Right cardiac atrium (tissue), 5 donors: ENCODE measurements at regions not wholly inside any gene's neighbourhood (a gene's known extent, or its start where the extent isn't known, plus 50 kb on each side); places are given as distances from the start of the nearest gene placed in this dataset.
"Not testable (repeated sequence)": the region's sequence is repeated elsewhere in the genome, so short reads cannot be mapped to it uniquely, and the experiment has no call there.

Experiments used
- ATAC-seq, 2 donors: fragments of 200-7000 bp; cut with Tn5 transposase; one replicate each; pipeline versions ENCODE4 v1.8.0 to v1.9.1; 2020; ENCODE audit warnings: moderate library complexity in 2 of 2, mild to moderate bottlenecking in 1 of 2
- DNase-seq, 3 donors: peaks; one replicate each; pipeline ENCODE4 v3.0.0-alpha.2; 2020
- H3K27ac ChIP-seq: one replicate; pipeline ENCODE4 v1.5.1; 2013; ENCODE audit warnings: mild to moderate bottlenecking, low read length, control low read depth, moderate library complexity
- H3K27me3 ChIP-seq: one replicate; pipeline ENCODE4 v1.6.1; 2013; ENCODE audit not compliant: control insufficient read depth, insufficient read depth
- H3K4me1 ChIP-seq: one replicate; pipeline ENCODE4 v1.6.1; 2013; ENCODE audit warnings: low read length; ENCODE audit not compliant: control insufficient read depth, insufficient read depth
- H3K4me3 ChIP-seq: one replicate; pipeline ENCODE4 v1.5.1; 2013; ENCODE audit warnings: low read length, control low read depth
- H3K9me3 ChIP-seq: one replicate; pipeline ENCODE4 v1.6.1; 2013; ENCODE audit warnings: low read length; ENCODE audit not compliant: control insufficient read depth
- WGBS: extraction: QIAGEN DNeasy Blood & Tissue Kit; methylation state at CpG from one replicate; pipeline ENCODE4 v1.1.7; 2013; 5-methylcytosine and 5-hydroxymethylcytosine counted together
- intact Hi-C, 4 donors: fragments of 100-400 bp; cut with DNase I; formaldehyde crosslinking; loops; one replicate each; pipeline versions ENCODE4 v1.11.0 to v1.14.0; 2022 to 2023
- donor health status: healthy with polysubstance abuse.
- donor health status: DM: no; HTN: yes; CAD: no.
- donor health status: DM: no; HTN: no; CAD: no.
- donor health status: DM: no; HTN: yes; CAD: no; lungs with severe emphysema.
- donor health status: DM: yes; HTN: yes; CAD: no.

GRCh38 chr7:65225422-65226006 lies 148.1 kb upstream of the ZNF92 start:
- 93% methylated on average over 6 of the region's 6 CpGs for WGBS
- no peaks in the 10 kb centered on the region for H3K9me3 ChIP-seq
- H3K4me3 ChIP-seq, result no peak overlapping the region
- no peak for ATAC-seq
- no peaks in the 10 kb centered on the region for H3K4me1 ChIP-seq
- no peak for DNase-seq
- no peak overlapping the region for H3K27ac ChIP-seq
- intact Hi-C loops, result no loop called here
- no peaks in the 10 kb centered on the region for H3K27me3 ChIP-seq

GRCh38 chr7:65222655-65223054 lies 151.0 kb upstream of the ZNF92 start:
- no peaks in the 10 kb centered on the region for H3K27me3 ChIP-seq
- ATAC-seq (no peak), DNase-seq (no peak)
- 81% methylated on average over 4 of the region's 4 CpGs for WGBS
- no peak overlapping the region for H3K27ac ChIP-seq
- no peak overlapping the region for H3K4me3 ChIP-seq
- intact Hi-C loops, result no loop called here
- H3K9me3 ChIP-seq, result no peaks in the 10 kb centered on the region
- H3K4me1 ChIP-seq, result no peaks in the 10 kb centered on the region

GRCh38 chr7:65221683-65222082 lies 152.0 kb upstream of the ZNF92 start:
- no peak for ATAC-seq
- WGBS, result 81% methylated on average over 3 of the region's 3 CpGs
- no peak for DNase-seq
- Histone ChIP-seq H3K9me3 (no peaks in the 10 kb centered on the region), H3K27me3 (no peaks in the 10 kb centered on the region), H3K27ac (no peak overlapping the region), H3K4me1 (no peaks in the 10 kb centered on the region), H3K4me3 (no peak overlapping the region)
- intact Hi-C loops, result no loop called here

- no peak overlapping the region for H3K27ac ChIP-seq
- intact Hi-C loops, result loop anchor here in 1 of 4 donors (10.0 kb wide), 1 partner anchor 265 kb away; no protein-coding TSS in a partner anchor
These were observed 154.0 kb upstream of the ZNF92 start for GRCh38 chr7:65219623-65220022.

GRCh38 chr7:65216469-65216868 lies 157.2 kb upstream of the ZNF92 start:
- no peak overlapping the region for H3K27ac ChIP-seq
- no peaks in the 10 kb centered on the region for H3K27me3 ChIP-seq
- H3K4me1 ChIP-seq, result no peaks in the 10 kb centered on the region
- peak; percentile 27 to 57 (median 53) for DNase-seq
- no peak overlapping the region for H3K4me3 ChIP-seq
- WGBS, result 13% methylated on average over 8 of the region's 8 CpGs
- H3K9me3 ChIP-seq, result no peaks in the 10 kb centered on the region
- intact Hi-C loops, result loop anchor here in 1 of 4 donors (10.0 kb wide), 1 partner anchor 262 kb away; no protein-coding TSS in a partner anchor
- peak in 1 of 2 donors; percentile 50 for ATAC-seq

More at GRCh38 chr7:65219623-65220022, 154.0 kb upstream of the ZNF92 start:
- no peaks in the 10 kb centered on the region for H3K9me3 ChIP-seq
- H3K27me3 ChIP-seq, result no peaks in the 10 kb centered on the region
- no peak for DNase-seq
- H3K4me3 ChIP-seq, result no peak overlapping the region
- ATAC-seq, result no peak
- no peaks in the 10 kb centered on the region for H3K4me1 ChIP-seq

- not testable (repeated sequence) for H3K4me3 ChIP-seq, H3K9me3 ChIP-seq, H3K4me1 ChIP-seq, DNase-seq, H3K27ac ChIP-seq, H3K27me3 ChIP-seq
- peak in 1 of 2 donors; percentile 11 for ATAC-seq
- 47% methylated on average over 1 of the region's 1 CpG for WGBS
- intact Hi-C loops, result loop anchor here in 1 of 4 donors (10.0 kb wide), 1 partner anchor 258 kb away; no protein-coding TSS in a partner anchor
These were observed 160.4 kb upstream of the ZNF92 start for GRCh38 chr7:65213260-65213659.

GRCh38 chr7:65199221-65199620 lies 174.4 kb upstream of the ZNF92 start:
- intact Hi-C loops, ATAC-seq: not testable (repeated sequence)
- no CpG with 5 or more reads among the region's 1 CpG for WGBS

GRCh38 chr7:65193334-65194058 lies 180.2 kb upstream of the ZNF92 start:
- not testable (repeated sequence) for H3K4me3 ChIP-seq, H3K9me3 ChIP-seq
- peak in 1 of 2 donors; percentile 61 for ATAC-seq

More at GRCh38 chr7:65199221-65199620, 174.4 kb upstream of the ZNF92 start:
- not testable (repeated sequence) for H3K27ac ChIP-seq, H3K4me3 ChIP-seq, DNase-seq, H3K9me3 ChIP-seq, H3K4me1 ChIP-seq, H3K27me3 ChIP-seq

GRCh38 chr7:65177041-65177440 lies 170.6 kb upstream of the ERV3-1 start:
- ATAC-seq, H3K9me3 ChIP-seq, H3K4me1 ChIP-seq, H3K27ac ChIP-seq, H3K4me3 ChIP-seq, intact Hi-C loops, DNase-seq, H3K27me3 ChIP-seq: not testable (repeated sequence)
- 43% methylated on average over 5 of the region's 5 CpGs for WGBS

More at GRCh38 chr7:65193334-65194058, 180.2 kb upstream of the ZNF92 start:
- H3K27ac ChIP-seq, H3K27me3 ChIP-seq, DNase-seq, intact Hi-C loops, H3K4me1 ChIP-seq: not testable (repeated sequence)
- WGBS, result 37% methylated on average over 4 of the region's 8 CpGs

GRCh38 chr7:65150105-65150504 lies 143.6 kb upstream of the ERV3-1 start:
- no CpG with 5 or more reads among the region's 3 CpGs for WGBS
- H3K27ac ChIP-seq, intact Hi-C loops, H3K4me1 ChIP-seq, DNase-seq, H3K27me3 ChIP-seq, H3K4me3 ChIP-seq, H3K9me3 ChIP-seq, ATAC-seq: not testable (repeated sequence)

- 92% methylated on average over 2 of the region's 2 CpGs for WGBS
- DNase-seq, H3K27me3 ChIP-seq, intact Hi-C loops, H3K9me3 ChIP-seq, H3K4me1 ChIP-seq, H3K4me3 ChIP-seq, ATAC-seq, H3K27ac ChIP-seq: not testable (repeated sequence)
These were observed 139.8 kb upstream of the ERV3-1 start for GRCh38 chr7:65146118-65146914.
